LNCaP clone FGC (cell line): ENCODE measurements at regions not wholly inside any gene's neighbourhood (a gene's known extent, or its start where the extent isn't known, plus 50 kb on each side); places are given as distances from the start of the nearest gene placed in this dataset.

Source experiments
- DNase-seq: peaks from one replicate; pipeline ENCODE4 v3.0.0-alpha.2; 2011; ENCODE audit warnings: low read depth
- H3K4me3 ChIP-seq: 2 replicates; pipeline ENCODE4 v1.5.1; 2011; ENCODE audit warnings: mild to moderate bottlenecking, low read depth, low read length, control low read depth
- TF ChIP-seq, protein P1 (sequence below): IDR thresholded peaks from 2 replicates; pipeline ENCODE4 v1.5.1; 2012; ENCODE audit warnings: mild to moderate bottlenecking; ENCODE audit not compliant: control insufficient read depth, insufficient read depth; ENCODE audit errors: extremely low read depth

DNA sequence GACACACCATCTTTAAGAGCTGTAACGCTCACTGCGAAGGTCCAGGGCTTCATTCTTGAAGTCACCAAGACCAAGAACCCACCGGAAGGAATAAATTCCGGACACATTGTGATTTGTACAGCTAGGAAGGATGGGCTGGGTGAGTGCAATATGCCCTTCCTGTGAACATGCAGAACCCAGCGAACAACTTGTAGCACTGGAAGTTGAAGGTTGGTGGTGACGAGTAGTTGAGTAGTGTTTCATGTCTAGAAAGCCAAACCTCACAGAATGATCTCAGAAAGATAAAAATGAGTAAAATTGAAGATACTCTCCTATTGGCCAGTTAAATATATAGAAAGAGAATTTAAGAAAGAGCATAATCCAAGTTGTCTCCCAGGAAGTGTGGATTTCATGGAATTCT is 462.2 kb upstream of the CFAP20DC start:
- DNase-seq: no peak
- TF ChIP-seq, protein P1, sequence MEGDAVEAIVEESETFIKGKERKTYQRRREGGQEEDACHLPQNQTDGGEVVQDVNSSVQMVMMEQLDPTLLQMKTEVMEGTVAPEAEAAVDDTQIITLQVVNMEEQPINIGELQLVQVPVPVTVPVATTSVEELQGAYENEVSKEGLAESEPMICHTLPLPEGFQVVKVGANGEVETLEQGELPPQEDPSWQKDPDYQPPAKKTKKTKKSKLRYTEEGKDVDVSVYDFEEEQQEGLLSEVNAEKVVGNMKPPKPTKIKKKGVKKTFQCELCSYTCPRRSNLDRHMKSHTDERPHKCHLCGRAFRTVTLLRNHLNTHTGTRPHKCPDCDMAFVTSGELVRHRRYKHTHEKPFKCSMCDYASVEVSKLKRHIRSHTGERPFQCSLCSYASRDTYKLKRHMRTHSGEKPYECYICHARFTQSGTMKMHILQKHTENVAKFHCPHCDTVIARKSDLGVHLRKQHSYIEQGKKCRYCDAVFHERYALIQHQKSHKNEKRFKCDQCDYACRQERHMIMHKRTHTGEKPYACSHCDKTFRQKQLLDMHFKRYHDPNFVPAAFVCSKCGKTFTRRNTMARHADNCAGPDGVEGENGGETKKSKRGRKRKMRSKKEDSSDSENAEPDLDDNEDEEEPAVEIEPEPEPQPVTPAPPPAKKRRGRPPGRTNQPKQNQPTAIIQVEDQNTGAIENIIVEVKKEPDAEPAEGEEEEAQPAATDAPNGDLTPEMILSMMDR: no peak
- no peak overlapping the region for H3K4me3 ChIP-seq

- TF ChIP-seq, protein P1: no peak
- no peak for DNase-seq
- H3K4me3 ChIP-seq: no peak overlapping the region
These were observed 460.8 kb upstream of the CFAP20DC start for GRCh38 chr3:59510576-59510975.

GRCh38 chr3:59508273-59508672 is 458.4 kb upstream of the CFAP20DC start:
- H3K4me3 ChIP-seq: no peak overlapping the region
- TF ChIP-seq, protein P1: no peak
- no peak for DNase-seq

GRCh38 chr3:59506191-59506590 is 456.4 kb upstream of the CFAP20DC start:
- H3K4me3 ChIP-seq: no peak overlapping the region
- TF ChIP-seq, protein P1: no peak
- no peak for DNase-seq

DNA sequence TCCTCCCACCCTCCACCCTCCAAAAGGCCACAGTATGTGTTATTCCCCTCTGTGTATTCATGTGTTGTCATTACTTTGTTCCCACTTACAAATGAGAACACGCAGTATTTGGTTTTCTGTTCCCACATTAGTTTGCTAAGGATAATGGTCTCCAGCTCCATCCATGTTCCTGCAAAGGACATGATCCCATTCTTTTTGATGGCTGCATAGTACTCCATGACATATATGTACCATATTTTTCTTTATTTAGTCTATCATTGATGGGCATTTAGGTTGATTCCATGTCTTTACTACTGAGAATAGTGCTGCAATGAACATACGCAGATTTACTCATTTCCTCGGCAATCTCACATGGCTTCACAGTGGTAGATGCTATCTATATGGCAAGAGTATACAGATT is 453.6 kb upstream of the CFAP20DC start:
- H3K4me3 ChIP-seq: no peak overlapping the region
- TF ChIP-seq, protein P1: no peak
- DNase-seq: no peak

GRCh38 chr3:59502806-59503205 is 453.0 kb upstream of the CFAP20DC start:
- TF ChIP-seq, protein P1: no peak
- DNase-seq: no peak
- no peak overlapping the region for H3K4me3 ChIP-seq

- TF ChIP-seq, protein P1: no peak
- no peak overlapping the region for H3K4me3 ChIP-seq
- DNase-seq: no peak
These were observed 450.1 kb upstream of the CFAP20DC start for GRCh38 chr3:59499954-59500353.
